GM12875 (cell line): ENCODE measurements at regions not wholly inside any gene's neighbourhood (a gene's known extent, or its start where the extent isn't known, plus 50 kb on each side); places are given as distances from the start of the nearest gene placed in this dataset.

Source experiments
- H3K4me3 ChIP-seq: one replicate; pipeline ENCODE4 v1.5.1; 2011; ENCODE audit warnings: low read depth, low read length, control low read depth
- CTCF ChIP-seq: IDR thresholded peaks from 2 replicates; pipeline ENCODE4 v1.5.1; 2011; ENCODE audit warnings: low read depth, mild to moderate bottlenecking, control low read depth, inconsistent platforms, low read length, moderate library complexity, borderline replicate concordance; ENCODE audit not compliant: insufficient read depth

- no peak overlapping the region for H3K4me3 ChIP-seq
- TF ChIP-seq CTCF = no peak
Observed at GRCh38 chr4:38373375-38373774, 290.6 kb upstream of the KLF3 start.

GRCh38 chr4:38377195-38377594, 286.8 kb upstream of the KLF3 start:
- H3K4me3 ChIP-seq = no peak overlapping the region
- TF ChIP-seq CTCF = no peak

DNA sequence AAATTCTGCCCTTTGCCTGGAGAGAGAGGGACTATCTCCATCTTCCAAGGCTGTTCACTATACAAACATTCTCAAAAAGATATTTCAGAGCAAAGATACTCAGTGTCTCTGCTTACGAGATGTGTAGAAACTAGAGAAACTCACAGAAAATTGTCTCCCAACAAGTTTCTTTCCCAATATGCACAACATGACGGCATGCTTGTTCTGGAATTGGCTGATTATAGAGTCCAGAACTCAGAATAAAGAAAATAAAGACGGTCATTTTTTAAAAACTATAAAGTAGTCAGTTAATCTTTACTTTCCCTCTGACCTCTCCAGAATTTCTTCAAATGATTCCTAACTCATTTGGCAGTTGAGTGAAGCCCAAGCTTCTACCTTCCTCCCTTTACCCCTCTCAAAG, 285.5 kb upstream of the KLF3 start:
- H3K4me3 ChIP-seq = no peak overlapping the region
- TF ChIP-seq CTCF = no peak

DNA sequence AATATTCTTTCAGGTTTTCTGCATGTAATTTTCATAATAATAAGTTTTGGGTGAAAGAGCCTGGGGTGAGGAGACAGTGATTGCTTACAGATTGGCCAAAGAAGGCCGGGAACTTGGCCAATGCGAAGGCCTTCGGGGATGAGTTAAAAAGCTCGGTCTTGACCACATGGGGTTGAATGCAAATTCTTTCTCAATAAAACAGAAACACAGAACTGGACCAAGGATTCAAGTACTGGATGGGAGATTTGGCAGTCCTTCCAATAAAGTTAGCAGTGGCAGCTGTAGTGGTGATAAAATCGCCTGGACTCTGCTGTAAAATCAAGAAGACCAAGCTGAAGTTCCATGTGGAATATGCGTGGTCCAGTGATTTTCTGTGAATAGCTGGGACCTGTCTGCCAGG, 282.2 kb upstream of the KLF3 start:
- no peak for TF ChIP-seq CTCF
- no peak overlapping the region for H3K4me3 ChIP-seq

GRCh38 chr4:38382520-38382919, 281.5 kb upstream of the KLF3 start:
- no peak overlapping the region for H3K4me3 ChIP-seq
- TF ChIP-seq CTCF = no peak

DNA sequence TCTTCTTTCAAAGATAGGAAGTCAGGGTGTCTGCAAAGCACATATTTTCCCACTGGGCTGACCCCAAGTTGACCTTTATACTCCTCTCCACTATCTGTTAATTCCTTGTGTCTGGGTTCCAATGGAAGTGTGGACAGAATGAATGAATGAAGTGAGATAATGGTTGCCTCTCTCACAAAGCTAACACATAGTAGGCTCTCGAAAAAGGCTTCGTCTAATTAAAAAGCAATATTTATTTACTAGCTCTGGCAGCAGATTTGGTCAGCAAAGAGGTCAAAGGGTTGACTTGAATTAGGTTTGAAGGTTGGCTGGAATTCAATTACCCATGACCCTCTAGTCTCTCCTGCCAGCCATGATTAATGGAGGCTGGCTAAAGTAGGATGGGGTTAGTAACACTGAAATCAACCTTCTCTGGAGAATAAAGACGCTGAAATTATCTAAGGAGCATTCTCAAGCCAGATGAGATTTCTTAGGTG, 280.3 kb upstream of the KLF3 start:
- TF ChIP-seq CTCF = no peak
- H3K4me3 ChIP-seq = no peak overlapping the region

- no peak for TF ChIP-seq CTCF
- H3K4me3 ChIP-seq = no peak overlapping the region
Observed at GRCh38 chr4:38385093-38386004, 278.6 kb upstream of the KLF3 start.
